LNCAP (cell line): ENCODE measurements at regions not wholly inside any gene's neighbourhood (a gene's known extent, or its start where the extent isn't known, plus 50 kb on each side); places are given as distances from the start of the nearest gene placed in this dataset.

Source experiments
- TF ChIP-seq, protein P1 (sequence below): fragments of 450-650 bp; IDR thresholded peaks from 2 replicates; pipeline ENCODE4 v1.5.1; 2017; ENCODE audit warnings: mild to moderate bottlenecking

DNA sequence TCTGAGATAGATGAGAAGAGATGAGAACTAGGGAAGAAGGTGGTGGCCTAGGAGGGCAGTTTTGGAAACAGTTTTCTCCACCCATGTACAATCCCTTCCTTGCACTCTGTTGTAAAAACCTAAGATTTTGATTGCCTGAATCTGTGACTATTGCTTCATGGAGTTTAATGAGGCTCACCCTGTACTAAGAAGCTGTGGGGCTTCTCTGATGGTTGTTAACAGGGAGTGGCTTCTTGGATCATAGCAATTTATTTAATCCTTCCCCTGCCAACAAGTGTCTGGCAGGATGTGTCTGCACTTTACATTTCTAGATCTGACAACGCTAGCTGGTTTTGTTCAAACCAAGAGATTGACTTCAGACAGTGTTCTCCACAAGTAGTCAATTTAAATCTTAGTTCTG, 74.7 kb upstream of the C5orf46 start:
- TF ChIP-seq, protein P1, sequence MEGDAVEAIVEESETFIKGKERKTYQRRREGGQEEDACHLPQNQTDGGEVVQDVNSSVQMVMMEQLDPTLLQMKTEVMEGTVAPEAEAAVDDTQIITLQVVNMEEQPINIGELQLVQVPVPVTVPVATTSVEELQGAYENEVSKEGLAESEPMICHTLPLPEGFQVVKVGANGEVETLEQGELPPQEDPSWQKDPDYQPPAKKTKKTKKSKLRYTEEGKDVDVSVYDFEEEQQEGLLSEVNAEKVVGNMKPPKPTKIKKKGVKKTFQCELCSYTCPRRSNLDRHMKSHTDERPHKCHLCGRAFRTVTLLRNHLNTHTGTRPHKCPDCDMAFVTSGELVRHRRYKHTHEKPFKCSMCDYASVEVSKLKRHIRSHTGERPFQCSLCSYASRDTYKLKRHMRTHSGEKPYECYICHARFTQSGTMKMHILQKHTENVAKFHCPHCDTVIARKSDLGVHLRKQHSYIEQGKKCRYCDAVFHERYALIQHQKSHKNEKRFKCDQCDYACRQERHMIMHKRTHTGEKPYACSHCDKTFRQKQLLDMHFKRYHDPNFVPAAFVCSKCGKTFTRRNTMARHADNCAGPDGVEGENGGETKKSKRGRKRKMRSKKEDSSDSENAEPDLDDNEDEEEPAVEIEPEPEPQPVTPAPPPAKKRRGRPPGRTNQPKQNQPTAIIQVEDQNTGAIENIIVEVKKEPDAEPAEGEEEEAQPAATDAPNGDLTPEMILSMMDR, result no peak

- TF ChIP-seq, protein P1, result no peak
These were observed 73.4 kb upstream of the C5orf46 start for GRCh38 chr5:147979761-147980160.

- TF ChIP-seq, protein P1, result no peak
These were observed 65.9 kb upstream of the C5orf46 start for GRCh38 chr5:147972076-147972840.

GRCh38 chr5:147971472-147971871, 65.1 kb upstream of the C5orf46 start:
- TF ChIP-seq, protein P1, result no peak

DNA sequence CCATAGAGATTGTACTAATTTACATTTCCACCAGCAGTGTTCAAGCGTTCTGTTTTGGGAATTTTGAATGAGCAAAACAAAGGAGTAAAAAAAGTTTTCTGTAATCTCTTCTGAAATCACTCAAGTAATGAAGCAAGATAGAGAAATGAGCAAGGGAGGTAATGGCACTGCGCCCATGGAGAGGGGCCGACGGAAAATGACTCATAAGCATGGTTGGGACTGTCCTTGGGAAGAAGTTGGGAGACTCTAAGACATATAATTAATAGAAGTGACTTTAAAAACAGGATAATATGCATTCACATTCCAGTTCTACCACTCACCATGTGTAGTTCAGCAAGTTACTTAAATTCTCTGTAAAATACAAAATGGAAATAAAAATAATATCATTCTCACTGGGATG, 62.5 kb upstream of the C5orf46 start:
- TF ChIP-seq, protein P1, result no peak

DNA sequence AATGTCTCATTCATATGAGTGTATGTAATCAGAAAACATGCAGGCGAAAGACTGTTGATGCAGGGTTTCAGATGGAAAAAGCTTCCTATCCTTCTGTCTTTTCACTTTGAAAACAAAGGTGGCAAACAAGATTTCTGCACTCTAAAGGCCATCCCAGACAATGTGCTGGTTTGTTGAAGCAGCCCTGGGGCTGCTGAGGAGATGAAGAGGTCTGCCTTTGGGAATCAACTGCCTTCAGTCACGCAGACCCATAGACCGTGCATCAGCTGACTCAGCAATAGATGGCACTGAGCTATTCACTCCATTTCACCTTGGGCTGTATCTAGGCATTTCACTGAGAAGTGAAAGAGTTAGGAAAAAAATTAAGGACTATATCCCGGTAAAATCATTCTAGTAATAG, 60.5 kb upstream of the C5orf46 start:
- TF ChIP-seq, protein P1, result no peak

DNA sequence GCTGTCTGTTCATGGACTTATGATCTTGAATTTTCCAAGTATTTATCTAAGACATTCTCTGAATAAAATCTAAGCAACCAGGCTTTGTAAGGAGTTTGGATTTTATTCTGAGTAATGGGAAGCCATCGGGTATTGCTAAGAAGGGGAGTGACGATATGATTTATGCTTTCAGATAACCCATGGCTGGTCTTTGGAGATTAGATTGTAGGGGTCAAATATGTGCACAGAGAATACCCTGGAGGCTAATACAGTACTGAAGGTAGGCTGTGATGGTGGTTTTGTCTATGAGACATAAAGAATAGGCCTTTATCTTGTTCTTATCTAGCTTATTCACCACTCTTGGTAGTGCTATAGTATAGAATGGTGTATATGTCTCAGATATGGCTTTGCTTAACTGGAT, 60.0 kb upstream of the C5orf46 start:
- TF ChIP-seq, protein P1, result no peak

- TF ChIP-seq, protein P1, result no peak
These were observed 59.4 kb upstream of the C5orf46 start for GRCh38 chr5:147965715-147966114.
